ENCODE measurements at regions not wholly inside any gene's neighbourhood (a gene's known extent, or its start where the extent isn't known, plus 50 kb on each side); places are given as distances from the start of the nearest gene placed in this dataset.
"Not testable (repeated sequence)": the region's sequence is repeated elsewhere in the genome, so short reads cannot be mapped to it uniquely, and the experiment has no call there.

- no peak overlapping the region for H3K4me3 ChIP-seq (ENCODE audit: low read length)
- Mint-ChIP-seq H3K9me3 (peaks cover 11% of the 10 kb centered on the region), H3K36me3 (ENCODE audit: low read depth) (no peaks in the 10 kb centered on the region), H3K27me3 (no peaks in the 10 kb centered on the region), H3K4me1 (ENCODE audit: low read depth) (no peaks in the 10 kb centered on the region), H3K27ac (no peak overlapping the region), H3K4me3 (no peak overlapping the region)
- H3K27ac ChIP-seq (ENCODE audit: low read depth in 1 of 2, low read length in 2 of 2), result no peak overlapping the region
- no peak for TF ChIP-seq CTCF (IDR thresholded peaks at IDR 0.05)
- no peaks in the 10 kb centered on the region for H3K4me1 ChIP-seq (ENCODE audit: insufficient read depth, low read length)
- H3K27me3 ChIP-seq (ENCODE audit: control insufficient read depth in 1 of 2, insufficient read depth in 2 of 2, low read length in 2 of 2), result no peaks in the 10 kb centered on the region
- intact Hi-C loops (cut with DNase I, micrococcal nuclease), result no loop called here
- H3K9me3 ChIP-seq (ENCODE audit: control insufficient read depth in 1 of 2, insufficient read depth in 1 of 2, low read length in 2 of 2), result no peaks in the 10 kb centered on the region
- H3K36me3 ChIP-seq (ENCODE audit: insufficient read depth, low read length), result no peaks in the 10 kb centered on the region
- DNase-seq (no peak), ATAC-seq (ENCODE audit: poor library complexity) (no peak)
- ChIA-PET POLR2A (no interaction called here), CTCF (no interaction called here)
These were observed 147.9 kb downstream of the TFAP2B start for GRCh38 chr6:50966532-50966931.

- Mint-ChIP-seq H3K27me3 (no peaks in the 10 kb centered on the region), H3K4me1 (ENCODE audit: low read depth) (no peaks in the 10 kb centered on the region), H3K9me3 (peaks cover 11% of the 10 kb centered on the region), H3K27ac (no peak overlapping the region), H3K4me3 (no peak overlapping the region), H3K36me3 (ENCODE audit: low read depth) (no peaks in the 10 kb centered on the region)
- no peak for TF ChIP-seq CTCF (IDR thresholded peaks at IDR 0.05)
- no peaks in the 10 kb centered on the region for H3K9me3 ChIP-seq (ENCODE audit: control insufficient read depth in 1 of 2, insufficient read depth in 1 of 2, low read length in 2 of 2)
- no peaks in the 10 kb centered on the region for H3K27me3 ChIP-seq (ENCODE audit: control insufficient read depth in 1 of 2, insufficient read depth in 2 of 2, low read length in 2 of 2)
- no peak overlapping the region for H3K27ac ChIP-seq (ENCODE audit: low read depth in 1 of 2, low read length in 2 of 2)
- DNase-seq (no peak), ATAC-seq (ENCODE audit: poor library complexity) (no peak)
- CTCF ChIA-PET, result no interaction called here
- H3K36me3 ChIP-seq (ENCODE audit: insufficient read depth, low read length), result no peaks in the 10 kb centered on the region
- intact Hi-C loops (cut with DNase I, micrococcal nuclease), result no loop called here
- H3K4me1 ChIP-seq (ENCODE audit: insufficient read depth, low read length), result no peaks in the 10 kb centered on the region
- POLR2A ChIA-PET, result no interaction called here
- no peak overlapping the region for H3K4me3 ChIP-seq (ENCODE audit: low read length)
These were observed 148.3 kb downstream of the TFAP2B start for GRCh38 chr6:50966986-50967385.

GRCh38 chr6:50968246-50968645 lies 149.6 kb downstream of the TFAP2B start:
- H3K27me3 Mint-ChIP-seq; H3K36me3 Mint-ChIP-seq (ENCODE audit: low read depth); H3K27me3 ChIP-seq (ENCODE audit: control insufficient read depth in 1 of 2, insufficient read depth in 2 of 2, low read length in 2 of 2); H3K4me1 Mint-ChIP-seq (ENCODE audit: low read depth); H3K9me3 ChIP-seq (ENCODE audit: control insufficient read depth in 1 of 2, insufficient read depth in 1 of 2, low read length in 2 of 2); H3K4me3 Mint-ChIP-seq; H3K27ac ChIP-seq (ENCODE audit: low read depth in 1 of 2, low read length in 2 of 2); H3K4me1 ChIP-seq (ENCODE audit: insufficient read depth, low read length); DNase-seq; intact Hi-C loops (cut with DNase I, micrococcal nuclease); H3K4me3 ChIP-seq (ENCODE audit: low read length); ATAC-seq (ENCODE audit: poor library complexity); CTCF ChIA-PET; POLR2A ChIA-PET; H3K36me3 ChIP-seq (ENCODE audit: insufficient read depth, low read length); H3K27ac Mint-ChIP-seq: not testable (repeated sequence)
- H3K9me3 Mint-ChIP-seq, result peaks cover 11% of the 10 kb centered on the region

GRCh38 chr6:50970908-50971307 lies 152.2 kb downstream of the TFAP2B start:
- Mint-ChIP-seq H3K9me3 (peaks cover 6% of the 10 kb centered on the region), H3K4me3 (no peak overlapping the region), H3K27ac (no peak overlapping the region), H3K4me1 (ENCODE audit: low read depth) (no peaks in the 10 kb centered on the region), H3K27me3 (no peaks in the 10 kb centered on the region), H3K36me3 (ENCODE audit: low read depth) (no peaks in the 10 kb centered on the region)
- ChIA-PET POLR2A (no interaction called here), CTCF (no interaction called here)
- Histone ChIP-seq H3K36me3 (ENCODE audit: insufficient read depth, low read length) (no peaks in the 10 kb centered on the region), H3K9me3 (ENCODE audit: control insufficient read depth in 1 of 2, insufficient read depth in 1 of 2, low read length in 2 of 2) (no peaks in the 10 kb centered on the region), H3K4me1 (ENCODE audit: insufficient read depth, low read length) (no peaks in the 10 kb centered on the region), H3K4me3 (ENCODE audit: low read length) (no peak overlapping the region), H3K27me3 (ENCODE audit: control insufficient read depth in 1 of 2, insufficient read depth in 2 of 2, low read length in 2 of 2) (no peaks in the 10 kb centered on the region), H3K27ac (ENCODE audit: low read depth in 1 of 2, low read length in 2 of 2) (no peak overlapping the region)
- TF ChIP-seq CTCF (IDR thresholded peaks at IDR 0.05), result no peak
- ATAC-seq (ENCODE audit: poor library complexity) (no peak), DNase-seq (no peak)
- intact Hi-C loops (cut with DNase I, micrococcal nuclease), result no loop called here

Data from CD4-positive, alpha-beta T cell (primary cell).